Left lobe of liver (tissue), 2 donors: ENCODE measurements at regions not wholly inside any gene's neighbourhood (a gene's known extent, or its start where the extent isn't known, plus 50 kb on each side); places are given as distances from the start of the nearest gene placed in this dataset.
A peak's percentile ranks its signal among the peaks of the same experiment; 100 is the strongest.
"Not testable (repeated sequence)": the region's sequence is repeated elsewhere in the genome, so short reads cannot be mapped to it uniquely, and the experiment has no call there.

ENCODE experiments used
- ATAC-seq: fragments of 200-7000 bp; cut with Tn5 transposase; one replicate; pipeline ENCODE4 v1.9.1; 2020; ENCODE audit warnings: mild to moderate bottlenecking, moderate library complexity
- DNase-seq: peaks from one replicate; pipeline ENCODE4 v3.0.0-alpha.2; 2020; ENCODE audit warnings: low spot score
- donor health status: DM: no; HTN: no; CAD: no; lungs with moderate emphysema.
- donor health status: DM: no; HTN: yes; CAD: no.

DNA sequence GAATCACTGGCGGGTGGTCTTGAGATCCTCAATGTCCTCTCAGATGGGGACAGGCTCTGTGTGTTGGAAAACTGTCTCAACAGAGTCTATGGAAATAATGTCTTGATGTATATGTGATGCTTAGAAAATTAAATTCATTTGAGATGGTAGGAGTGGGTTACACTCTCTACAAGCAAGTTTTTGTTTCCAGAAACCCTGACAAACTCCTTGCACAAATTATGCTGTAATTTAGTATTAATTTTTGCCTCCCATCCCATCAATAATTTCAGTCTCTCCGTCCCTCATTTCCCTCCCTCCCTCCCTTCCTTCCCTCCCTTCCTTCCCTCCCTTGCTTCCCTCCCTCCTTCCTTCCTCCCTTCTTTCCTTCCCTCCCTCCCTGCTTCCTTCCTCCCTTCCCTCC is 488.0 kb upstream of the C16orf82 start:
- no peak for ATAC-seq
- no peak for DNase-seq

DNA sequence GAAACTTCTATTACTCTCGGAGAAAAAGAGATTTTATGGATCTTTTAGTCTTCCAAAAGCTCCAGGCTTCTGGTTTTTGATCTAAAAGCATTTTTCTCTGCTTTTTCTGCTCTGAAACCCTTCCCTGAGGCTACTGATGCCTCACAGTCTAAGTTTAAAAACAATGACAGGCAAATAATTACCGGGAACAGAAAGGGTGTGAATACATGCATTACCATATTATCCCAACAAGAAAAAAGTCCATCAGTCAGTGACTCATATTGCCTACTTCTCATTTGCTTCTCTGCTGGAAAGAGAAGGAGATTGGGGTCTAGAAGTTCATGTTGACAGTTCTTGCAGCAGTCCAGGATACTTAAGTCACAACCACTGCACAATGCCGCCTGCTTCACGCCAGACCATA is 482.9 kb upstream of the C16orf82 start:
- no peak for ATAC-seq
- DNase-seq: no peak

DNA sequence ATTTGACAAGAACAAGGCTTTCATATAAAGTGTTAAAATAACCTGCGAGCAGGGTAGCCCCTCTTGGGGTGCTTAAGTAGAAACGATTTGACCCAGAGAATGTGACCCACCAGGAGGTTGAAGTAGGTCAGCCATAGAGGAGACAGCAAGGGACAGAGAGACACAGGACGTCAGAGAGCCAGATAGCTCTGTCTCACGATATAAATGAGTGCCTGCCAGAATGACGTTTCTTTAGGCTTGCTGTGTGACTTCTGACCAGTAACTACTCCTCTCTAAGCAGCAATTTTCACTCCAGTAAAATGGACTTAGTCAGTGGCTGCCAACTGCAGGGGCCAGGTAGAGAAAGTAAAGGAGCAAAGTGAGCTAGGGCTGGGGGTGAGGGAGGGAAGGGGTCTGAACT is 473.0 kb upstream of the C16orf82 start:
- DNase-seq: no peak
- ATAC-seq: no peak

DNA sequence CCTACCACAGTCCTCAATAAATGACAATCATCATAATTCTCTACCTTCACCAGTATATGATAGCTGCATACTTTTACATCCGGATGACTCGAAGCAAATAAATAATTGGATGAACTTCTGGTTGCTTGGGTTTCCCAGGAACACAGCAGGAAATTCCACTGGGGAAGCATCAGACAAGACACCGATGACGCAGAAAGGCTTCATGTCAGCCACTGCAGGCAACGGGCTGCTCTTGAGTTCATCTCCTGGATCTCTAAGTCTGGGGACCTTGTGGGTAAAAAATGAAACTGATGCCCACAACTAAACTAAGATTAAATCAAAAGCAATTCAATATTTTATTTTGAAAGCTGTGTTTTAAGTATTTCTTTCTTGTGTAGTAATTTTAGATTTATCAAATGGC is 472.1 kb upstream of the C16orf82 start:
- DNase-seq: no peak
- ATAC-seq: no peak

DNA sequence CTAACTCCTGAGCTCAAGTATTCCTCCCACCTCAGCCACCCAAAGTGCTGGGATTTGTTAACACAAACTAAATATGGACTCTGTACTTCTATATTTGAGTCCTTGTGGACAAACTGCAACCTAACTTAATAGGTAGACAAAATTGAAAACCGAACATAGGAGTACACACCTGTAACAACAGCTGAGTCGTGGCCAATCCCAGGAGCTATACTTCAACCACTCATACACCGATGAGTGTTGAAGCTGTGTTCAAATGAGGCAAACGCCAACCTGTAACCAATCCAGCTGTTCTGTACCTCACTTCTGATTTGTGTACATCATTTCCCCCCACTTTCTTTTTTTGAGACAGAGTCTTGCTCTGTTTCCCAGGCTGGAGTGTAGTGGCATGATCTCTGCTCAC is 471.5 kb upstream of the C16orf82 start:
- no peak for ATAC-seq
- no peak for DNase-seq

DNA sequence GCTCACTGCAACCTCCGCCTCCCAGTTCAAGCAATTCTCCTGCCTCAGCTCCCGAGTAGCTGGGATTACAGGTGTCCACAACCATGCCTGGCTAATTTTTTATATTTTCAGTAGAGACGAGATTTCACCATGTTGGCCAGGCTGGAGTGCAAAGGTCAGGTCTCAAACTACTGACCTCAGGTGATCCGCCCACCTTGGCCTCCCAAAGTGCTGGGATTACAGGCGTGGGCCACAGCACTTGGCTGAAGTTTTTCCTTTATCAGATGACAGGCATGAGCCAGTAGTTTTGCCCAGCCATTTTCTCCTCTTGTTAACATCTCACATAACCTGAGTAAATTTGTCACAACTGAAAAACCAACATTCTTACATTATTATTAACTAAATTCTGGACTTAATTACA is 470.7 kb upstream of the C16orf82 start:
- peak; percentile 46 for DNase-seq
- peak; percentile 73 for ATAC-seq

DNA sequence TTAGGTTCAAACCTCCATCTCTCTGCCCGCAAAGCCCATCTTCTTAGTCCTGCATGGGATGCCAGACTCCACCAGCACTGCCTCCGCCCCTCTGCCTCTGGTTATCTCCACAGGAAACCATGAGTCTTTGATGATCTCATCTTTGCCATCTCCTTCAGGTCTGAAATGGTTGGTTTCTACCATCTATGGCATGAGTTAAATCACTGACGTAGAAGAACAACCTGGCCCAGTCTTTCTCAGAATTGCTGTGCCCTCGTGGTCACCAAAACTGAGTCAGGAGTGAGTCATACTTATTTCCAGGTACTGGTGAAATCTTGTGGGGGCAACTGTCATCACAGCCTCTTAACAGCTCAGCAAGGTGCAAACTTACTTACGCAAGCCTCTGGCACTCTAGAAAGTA is 468.7 kb upstream of the C16orf82 start:
- DNase-seq (no peak), ATAC-seq (no peak)

DNA sequence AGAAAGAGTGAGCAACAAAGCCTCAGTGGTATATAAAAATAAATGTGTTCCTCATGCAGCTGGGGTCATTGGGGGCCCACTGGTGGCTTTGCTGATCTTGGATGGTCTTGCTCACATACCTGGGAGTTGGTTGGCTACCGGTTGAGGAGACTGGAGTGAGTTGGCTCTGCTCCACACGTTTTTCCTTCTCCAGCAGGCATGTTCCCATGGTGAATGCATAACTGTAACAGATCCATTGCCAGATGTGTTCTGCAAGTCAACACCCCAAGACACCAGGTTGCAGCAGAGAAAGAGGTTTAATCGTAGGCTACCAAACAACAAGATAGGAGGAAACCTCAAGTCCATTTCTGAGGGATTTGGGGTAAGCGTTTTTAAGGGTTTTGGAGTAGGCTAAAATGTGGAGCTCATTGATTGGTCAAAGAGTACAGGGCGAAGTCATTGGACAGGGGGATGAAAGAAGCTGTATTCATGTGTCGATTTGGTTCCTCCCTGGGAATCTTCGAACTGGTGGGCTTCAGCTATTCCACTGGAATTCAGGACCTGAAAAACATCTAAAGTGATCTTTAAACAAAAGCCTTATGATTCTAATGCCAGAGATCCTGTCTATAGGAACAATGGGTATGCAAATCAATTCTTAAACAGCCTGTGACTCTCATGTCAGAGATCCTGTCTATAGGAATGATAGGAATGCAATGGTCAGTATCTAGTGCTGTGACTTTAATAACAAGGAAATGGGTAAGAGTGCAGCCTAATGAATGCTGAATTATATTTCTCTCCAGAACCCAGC is 467.5 kb upstream of the C16orf82 start:
- ATAC-seq: no peak

DNA sequence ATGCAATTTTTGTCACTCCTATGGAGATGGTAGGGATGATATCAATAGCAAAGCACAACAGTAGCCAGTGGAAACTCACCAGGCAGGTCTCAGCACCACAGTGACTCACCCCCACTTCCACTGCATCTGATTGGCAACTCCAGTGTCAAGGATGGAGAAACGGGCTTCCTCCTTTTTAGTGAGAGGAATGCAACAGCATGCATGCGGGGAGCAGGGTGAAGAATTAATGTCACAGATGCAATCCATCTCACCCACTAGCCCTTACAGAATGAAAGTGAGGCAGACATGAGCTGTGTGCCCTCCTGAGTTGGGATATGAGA is 467.0 kb upstream of the C16orf82 start:
- no peak for DNase-seq
- ATAC-seq: no peak

More for the DNA sequence above, 467.5 kb upstream of the C16orf82 start:
- DNase-seq: no peak

DNA sequence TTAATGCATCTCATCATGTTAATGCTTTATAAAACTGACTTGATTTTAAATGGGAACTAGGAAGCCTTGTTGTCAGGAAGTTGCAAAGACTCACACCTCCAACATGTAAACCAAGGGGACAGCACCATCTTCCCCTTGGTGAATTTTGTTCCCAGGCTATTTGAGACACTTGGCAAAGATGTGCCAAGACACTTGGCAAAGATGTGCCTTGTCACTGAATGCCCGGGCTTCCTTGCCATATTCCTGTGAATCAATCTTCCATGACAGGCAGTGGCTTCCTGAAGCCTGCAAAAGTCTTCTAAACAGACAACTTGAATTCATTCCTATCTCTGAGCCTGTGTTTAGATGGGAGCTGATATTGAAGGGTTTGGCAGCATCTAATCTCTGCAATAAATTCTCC is 465.4 kb upstream of the C16orf82 start:
- ATAC-seq (no peak), DNase-seq (no peak)

DNA sequence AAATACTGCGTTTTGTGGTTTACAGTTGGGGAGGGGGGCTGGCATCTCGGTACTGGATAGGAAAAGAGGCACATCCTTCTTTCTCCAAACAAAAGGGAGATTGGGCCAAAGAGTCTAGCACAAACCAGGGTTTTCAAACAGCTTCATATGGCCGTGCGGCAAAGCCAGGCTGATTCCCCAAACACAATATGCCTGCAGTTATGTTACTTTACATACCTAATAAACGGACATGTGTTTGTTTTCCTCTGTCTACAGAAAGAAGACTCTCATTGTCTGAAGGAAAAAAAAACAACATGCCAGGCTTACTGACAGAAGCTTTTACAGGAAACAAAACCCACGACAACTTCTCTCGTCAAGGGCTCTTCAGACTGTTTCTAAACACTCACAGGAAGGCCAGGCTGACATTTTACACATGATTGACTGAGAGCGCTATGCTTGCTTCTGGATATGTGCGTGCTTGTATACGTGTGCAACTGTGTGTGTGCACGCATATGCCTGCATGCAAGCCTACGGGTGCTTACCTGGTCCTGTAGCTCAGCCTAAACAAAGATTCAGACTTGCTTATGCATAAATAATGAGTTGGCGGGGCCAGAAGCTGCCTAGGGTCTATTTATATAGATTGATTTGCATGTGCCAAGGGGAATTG is 461.0 kb upstream of the C16orf82 start:
- ATAC-seq (no peak), DNase-seq (no peak)

DNA sequence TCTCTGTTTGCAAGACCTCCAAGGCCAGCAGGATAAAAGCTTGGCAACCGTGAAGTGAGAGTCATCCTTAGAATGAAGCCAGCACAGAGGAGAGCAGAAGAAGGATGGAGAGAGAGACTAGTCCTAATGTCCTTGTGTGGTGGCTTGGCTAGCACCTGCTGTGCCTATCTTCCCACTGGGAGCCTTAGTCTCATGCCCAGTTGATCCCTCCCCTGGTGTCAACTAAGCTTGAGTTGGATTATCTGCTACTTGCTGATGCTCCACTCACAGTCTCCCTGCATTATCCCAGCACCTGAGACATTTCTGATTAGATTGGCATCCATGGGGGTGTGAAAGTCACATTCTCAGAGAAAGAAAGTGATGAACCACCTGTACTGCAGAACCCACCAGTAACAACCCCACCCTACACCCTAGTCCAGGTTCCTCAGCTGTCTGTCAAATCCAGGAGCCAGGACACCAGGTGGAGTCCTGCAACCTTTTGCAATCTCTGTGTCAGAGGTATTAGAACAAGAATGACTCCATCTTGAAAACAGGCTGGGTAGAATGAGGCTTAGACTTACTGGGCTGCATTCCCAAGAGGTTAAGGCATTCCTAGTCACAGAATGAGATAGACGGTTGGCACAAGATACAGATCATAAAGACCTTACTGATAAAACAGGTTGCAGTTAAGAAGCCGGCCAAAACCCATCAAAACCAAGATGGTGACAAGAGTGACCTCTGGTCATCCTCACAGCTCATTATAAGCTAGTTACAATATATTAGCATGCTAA is 460.2 kb upstream of the C16orf82 start:
- ATAC-seq (no peak), DNase-seq (no peak)

DNA sequence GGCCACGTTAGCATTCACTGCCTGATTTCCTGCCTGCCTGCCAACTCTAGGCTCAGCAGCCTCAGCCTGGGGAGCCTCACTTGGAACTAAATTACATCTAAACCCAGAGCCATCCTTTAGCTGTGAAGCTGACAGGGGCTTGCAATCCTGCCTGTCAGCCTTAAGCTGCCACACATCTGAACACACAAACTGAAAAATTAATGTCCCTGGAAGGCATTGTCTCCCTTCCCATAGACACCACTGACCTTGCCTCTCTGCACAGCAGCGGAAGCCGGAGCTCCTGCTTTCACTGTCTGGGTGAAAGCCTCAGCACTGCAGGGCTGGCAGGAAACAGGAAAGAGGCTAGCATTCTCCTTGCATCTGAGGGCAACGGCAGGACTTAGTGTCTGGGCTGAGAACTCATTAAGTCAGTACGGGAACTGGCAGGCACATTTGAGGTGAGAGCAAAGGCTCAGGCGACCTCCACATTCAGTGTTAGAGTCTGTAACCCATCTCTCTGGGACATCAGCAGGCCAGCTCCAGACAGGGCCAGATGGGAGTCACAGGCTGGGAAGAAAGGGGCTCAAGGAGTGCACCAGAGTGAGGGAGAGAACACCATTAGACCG is 452.4 kb upstream of the C16orf82 start:
- DNase-seq (no peak), ATAC-seq (no peak)

DNA sequence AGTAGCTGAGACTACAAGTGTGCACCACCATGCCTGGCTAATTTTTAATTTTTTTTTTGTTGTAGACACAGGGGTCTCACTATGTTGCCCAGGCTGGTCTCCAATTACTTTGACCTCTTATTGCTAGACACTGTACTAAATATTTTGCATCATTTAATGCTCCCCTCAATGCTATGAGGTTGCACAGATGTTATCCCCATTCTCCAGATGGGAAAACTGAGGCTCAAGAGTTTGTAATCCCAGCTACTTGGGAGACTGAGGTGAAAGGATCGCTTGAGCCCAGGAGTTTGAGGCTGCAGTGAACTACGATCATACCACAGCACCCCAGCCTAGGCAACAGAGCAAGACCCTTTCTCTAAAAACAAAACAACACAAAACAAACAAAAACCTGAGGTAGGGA is 443.3 kb upstream of the C16orf82 start:
- no peak for ATAC-seq
- DNase-seq: no peak

DNA sequence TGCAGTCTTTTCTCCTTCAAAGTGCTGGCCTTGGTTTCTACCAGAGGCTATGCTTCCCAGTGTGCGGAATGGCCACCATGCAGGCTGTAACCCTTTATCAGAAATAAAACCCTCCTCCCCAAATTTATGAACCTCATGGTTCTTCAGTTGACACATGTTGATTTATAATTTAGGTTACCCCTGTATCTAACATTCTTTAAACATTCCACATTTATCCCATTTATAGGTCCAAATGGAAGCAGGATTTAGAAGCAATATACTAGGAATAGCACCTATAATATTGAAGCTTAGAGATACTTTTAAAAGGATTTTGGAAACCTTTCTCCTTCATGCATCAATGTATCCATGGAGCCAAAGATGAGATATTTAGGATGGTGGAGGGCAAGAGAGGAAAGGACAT is 438.8 kb upstream of the C16orf82 start:
- DNase-seq: no peak
- ATAC-seq: no peak

DNA sequence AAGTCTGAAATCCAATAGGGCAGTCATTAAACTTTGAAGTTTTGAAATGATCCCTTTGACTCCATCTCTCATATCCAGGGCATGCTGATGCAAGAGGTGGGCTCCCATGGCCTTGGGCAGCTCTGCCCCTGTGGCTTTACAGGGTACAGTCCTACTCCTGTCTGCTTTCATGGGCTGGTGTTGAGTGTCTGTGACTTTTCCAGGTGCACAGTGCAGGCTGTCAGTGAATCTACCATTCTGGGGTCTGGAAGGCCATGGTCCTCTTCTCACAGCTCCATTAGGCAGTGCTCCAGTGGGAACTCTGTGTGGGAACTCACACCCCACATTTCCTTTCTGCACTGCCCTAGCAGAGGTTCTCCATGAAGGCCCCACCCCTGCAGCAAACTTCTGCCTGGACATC is 435.4 kb upstream of the C16orf82 start:
- DNase-seq, ATAC-seq: not testable (repeated sequence)

DNA sequence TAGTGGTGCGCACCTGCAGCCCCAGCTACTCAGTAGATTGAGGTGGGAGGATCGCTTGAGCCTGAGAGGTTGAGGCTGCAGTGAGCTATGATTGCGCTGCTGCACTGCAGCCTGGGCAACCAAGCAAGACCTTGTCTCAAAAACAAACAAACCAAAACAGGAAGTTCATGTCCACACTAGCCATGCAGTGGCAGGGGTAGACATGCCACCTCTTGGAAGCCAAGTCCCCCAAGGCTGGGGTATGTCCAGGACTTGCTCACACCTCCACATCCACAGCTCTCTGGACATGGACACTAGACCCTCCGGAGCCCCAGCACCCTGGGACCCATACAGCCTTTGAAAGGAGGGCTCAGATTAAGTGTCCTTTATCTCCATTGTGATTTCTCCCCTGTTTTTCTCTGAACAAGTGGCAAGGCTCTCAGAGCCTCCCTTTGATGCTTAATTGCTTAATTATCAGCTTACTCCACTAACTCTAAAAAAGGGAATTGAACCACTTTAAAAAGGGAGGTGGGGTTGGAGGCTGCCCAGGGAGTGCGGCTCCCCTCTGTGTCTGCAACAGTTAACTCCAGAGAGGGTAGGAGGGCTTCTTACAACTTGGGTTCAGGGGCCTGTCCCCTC is 424.6 kb upstream of the C16orf82 start:
- ATAC-seq: no peak
- no peak for DNase-seq

DNA sequence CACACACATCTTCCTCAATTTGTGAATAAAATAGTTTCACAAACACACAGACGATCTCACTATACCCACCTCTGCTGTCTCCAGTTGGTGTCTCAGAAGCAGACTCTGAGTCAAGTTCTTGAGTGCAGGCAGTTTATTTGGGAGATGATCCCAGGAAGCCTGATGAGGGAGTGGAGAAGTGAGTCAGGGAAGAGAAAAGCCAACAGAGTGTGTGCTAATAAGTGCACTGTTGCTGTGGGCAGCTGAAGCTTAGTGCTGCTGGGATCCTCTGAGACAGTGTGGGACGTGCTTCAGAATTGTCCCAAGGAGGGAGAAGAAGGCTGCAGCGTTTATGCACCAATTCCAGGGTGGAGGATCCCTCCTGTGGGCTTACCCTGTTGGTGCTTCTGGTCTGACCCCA is 423.2 kb upstream of the C16orf82 start:
- DNase-seq: no peak
- ATAC-seq: no peak

DNA sequence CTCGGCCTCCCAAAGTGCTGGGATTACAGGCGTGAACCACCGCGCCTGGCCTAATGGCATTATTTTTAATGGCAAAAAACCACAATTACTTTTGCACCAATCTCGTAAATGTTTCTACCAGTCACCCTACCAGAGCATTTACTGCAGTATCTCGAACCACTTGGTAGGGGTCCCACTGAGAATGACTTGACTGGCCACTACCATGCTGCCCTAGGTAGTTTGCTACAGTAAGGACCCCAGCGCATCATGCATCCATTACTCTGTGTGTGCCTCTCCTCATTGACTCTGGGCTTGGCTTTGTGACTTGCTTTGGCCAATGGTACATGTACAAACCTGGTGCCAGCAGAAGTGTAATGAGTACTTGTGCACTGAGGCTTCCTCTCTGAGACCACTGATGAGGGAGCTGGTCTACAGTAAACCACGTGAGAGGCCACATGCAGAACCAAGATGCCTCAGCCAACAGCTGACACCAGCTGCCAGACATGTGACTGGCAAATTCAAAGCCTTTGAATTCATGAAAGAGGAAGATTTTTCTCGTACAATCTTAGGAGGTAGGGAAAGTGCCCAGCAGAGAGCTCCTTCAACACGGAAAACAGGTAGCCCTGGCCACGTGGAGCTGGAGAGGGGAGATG is 421.7 kb upstream of the C16orf82 start:
- ATAC-seq (no peak), DNase-seq (no peak)

DNA sequence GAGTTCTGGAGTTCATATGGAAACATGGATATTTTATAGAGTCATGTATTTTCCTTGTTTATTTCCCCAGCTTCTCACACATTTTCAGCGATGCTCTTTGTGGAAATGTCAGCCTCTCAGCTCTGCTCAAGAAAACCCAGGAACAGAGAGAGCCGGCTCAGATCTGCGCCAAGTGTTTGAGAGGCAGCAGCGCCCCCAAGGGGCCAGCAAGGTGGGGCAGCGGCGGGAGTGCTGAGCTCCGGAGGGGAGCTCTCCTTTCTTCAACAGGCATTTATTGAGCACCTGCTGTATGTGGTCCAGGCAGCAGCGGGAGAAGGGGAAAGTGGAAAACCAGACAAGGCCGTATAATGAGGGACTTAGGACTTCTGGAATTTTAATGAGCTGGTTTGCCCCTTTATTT is 421.1 kb upstream of the C16orf82 start:
- no peak for DNase-seq
- ATAC-seq: peak; percentile 37

DNA sequence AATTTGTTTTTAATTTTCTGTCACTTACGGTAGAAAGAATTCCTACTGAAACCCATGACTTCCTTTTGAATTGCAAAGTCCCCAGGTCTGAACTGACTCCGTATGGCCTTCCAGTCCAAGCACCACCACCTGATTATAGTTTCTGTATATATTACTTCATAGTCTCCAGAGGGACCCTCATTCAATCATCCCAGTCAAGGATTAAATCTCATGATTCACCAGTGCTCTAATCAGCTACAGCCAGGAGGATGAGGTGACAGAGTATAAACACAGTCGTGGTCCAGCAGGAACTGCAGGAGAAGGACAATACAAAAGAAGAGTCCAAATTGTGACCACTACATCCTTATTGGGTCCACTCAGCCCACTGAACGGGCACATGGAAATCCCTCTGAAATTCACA is 418.9 kb upstream of the C16orf82 start:
- ATAC-seq (no peak), DNase-seq (no peak)
